ENCODE measurements at regions not wholly inside any gene's neighbourhood (a gene's known extent, or its start where the extent isn't known, plus 50 kb on each side); places are given as distances from the start of the nearest gene placed in this dataset.

DNA sequence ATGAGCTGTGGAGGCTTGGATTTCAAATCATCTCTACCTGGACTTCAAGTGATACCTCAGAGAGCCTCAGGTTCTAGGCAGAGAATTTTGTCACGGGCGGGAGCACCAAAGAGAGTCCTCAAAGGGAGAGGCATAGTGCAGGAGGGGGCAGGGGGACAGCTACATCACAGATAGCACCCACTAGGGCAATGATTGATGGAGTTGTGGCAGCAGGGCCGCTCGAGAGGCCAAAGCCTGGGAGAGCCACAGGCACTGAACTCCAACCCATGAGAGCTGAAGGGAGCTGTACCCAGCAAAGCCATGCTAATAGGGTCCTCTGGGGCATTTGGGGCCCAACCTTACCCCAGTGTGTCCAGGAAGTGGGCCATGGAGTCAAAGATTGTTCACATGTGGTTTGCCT lies 232.0 kb upstream of the PCDH15 start:
- no peak for DNase-seq (ENCODE audit: low read depth)

DNA sequence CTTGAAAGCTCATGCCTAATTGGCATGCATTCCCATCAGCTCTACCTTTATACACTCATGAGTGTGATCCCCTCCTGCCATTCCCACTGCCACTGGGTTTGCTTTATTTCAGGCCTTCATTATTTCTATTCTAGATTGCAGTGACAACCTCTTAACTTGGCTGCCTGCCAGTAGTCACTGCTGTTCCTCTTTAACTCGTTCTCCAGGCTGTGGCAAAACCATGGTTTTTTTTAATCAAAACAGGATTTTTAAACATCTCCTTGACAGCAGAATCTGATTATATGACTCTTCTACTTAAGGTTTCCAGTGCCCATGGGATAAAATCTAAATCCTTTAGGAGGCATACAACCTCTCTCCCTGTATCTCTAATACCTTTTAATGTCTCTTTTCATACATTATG lies 223.7 kb upstream of the PCDH15 start:
- no peak for DNase-seq (ENCODE audit: low read depth)

DNA sequence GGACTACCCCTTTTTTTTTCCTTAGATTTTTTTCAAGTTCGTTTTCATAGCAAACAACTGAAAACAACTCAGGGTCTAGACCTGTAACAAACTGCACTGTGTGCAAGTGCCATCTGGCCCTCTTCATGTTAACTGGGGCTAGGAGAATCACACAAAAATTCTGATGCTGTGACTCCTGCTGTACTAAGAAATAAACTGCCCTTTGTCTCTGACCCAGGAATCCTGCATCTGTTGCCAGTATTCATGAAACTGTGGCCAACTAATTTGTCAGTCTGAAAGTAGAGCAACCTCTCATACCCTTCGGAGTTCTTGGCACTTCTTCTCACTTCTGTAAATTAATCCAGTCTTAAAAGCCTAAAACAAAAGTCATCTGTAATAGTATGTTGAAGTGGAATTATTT lies 218.4 kb upstream of the PCDH15 start:
- no peak for DNase-seq (ENCODE audit: low read depth)

DNA sequence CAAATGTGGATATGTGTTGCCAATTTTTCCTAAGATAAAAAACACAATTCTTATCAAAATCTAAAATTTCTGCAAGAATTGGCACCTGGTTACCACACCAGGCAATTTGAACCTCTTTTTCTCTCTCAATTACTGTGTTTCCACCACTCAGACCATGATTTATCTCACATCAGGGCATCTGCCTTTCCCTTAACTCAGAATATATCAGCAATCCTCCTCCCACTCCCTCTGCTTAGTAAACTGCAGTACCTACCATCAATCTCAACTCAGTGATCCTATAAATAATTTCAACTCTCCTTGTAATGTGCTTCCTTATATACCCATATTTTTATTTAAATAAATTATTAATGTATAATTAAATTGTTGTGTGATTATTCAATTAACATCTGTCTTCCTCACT lies 212.3 kb upstream of the PCDH15 start:
- no peak for DNase-seq (ENCODE audit: low read depth)

- DNase-seq (ENCODE audit: low read depth): no peak
Measured at GRCh38 chr10:55002420-55002819, 201.4 kb upstream of the PCDH15 start.

DNA sequence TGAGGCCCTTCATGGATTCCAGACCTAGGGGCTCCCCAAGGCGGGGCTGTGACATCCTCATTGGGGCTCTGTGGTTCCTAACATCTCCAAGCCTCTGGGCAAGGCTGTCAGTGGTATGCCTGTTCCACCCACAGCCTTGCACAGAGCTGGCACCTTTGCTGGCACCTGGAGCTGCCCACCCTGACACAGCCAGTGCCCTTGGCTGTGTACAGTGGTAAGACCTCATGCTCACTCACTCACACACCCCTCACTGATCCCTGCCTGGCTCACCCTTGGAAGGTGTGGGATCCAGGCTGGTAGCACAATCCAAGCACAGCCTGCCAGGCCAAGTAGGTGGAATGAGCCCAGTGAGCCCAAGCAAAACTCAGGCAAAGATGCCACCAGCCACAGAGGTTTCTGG lies 200.4 kb upstream of the PCDH15 start:
- no peak for DNase-seq (ENCODE audit: low read depth)

GRCh38 chr10:54993148-54993547 lies 192.1 kb upstream of the PCDH15 start:
- DNase-seq (ENCODE audit: low read depth): no peak

GRCh38 chr10:54985732-54986131 lies 184.7 kb upstream of the PCDH15 start:
- DNase-seq (ENCODE audit: low read depth): no peak

- DNase-seq (ENCODE audit: low read depth): no peak
Measured at GRCh38 chr10:54983255-54983654, 182.2 kb upstream of the PCDH15 start.

DNA sequence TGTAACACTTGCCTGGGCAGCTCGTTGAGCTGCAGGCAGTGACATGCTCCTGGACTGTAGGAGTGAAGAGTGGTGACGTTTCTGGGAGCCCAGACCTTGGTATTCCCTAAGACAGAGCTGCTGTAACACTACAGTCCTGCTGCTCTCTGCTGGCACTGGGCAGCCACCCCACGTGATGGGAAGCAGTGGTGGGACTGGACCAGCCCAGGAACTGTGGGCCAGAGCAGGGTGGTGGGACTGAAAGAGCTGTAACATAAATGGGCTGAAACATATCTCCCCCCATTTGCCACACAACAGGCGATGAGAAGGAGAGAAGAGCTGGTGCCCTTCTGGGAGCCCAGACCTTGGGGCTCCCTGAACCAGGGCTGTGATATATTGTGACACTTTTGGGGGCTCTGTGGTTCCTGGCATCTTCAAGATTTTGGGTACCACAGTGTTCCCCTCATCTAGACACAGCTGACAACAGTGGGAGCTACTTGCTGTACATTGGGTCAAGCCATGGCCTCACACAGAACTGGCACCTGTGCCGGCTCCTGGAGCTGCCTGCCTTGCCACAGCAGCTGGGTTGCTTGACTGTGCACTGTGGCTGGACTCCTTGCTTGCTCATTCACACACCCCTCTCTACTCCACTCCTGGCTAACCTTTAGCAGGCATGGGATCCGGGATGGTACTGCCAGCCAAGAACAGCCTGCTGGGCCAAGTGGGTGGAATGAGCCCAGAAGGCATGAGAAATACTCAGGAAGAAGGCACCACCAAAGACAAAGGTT lies 161.3 kb upstream of the PCDH15 start:
- no peak for DNase-seq (ENCODE audit: low read depth)

DNA sequence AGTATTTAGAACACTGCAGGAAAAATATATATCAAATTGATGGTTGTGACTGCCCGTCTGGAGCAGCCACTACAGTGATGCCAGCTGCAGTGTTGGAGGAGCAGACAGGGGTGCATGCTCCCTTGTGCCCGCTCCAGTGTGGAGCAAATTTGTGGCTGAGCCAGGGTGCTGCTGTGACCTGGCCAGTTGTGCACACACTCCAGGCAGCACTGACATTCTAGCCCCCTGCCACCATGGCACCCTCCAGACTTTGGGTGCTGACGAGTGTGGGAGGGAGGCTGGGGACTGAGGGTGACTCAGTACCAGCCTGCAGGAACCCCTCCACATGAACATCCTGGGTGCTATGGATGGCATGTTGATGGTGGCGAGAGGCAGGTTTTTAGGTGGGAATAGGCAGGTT lies 160.0 kb upstream of the PCDH15 start:
- no peak for DNase-seq (ENCODE audit: low read depth)

DNA sequence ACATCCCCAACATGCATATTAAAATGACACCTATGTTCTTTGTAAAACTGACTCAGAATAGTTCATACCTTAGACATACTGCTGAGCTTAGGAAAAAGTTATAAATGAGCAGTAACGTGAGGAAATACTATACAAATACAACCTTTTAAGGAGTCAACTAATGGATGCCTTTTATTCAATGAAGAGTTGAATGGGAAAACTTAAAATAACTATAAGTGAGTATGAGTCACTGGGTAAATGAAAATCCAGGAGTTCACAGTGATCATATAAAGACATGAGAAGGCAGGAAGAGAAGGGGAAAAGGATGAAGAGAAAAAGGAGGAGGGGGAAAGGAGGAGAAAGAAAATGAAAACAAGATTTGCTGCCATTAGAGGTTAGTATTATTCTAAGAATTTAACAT lies 157.8 kb upstream of the PCDH15 start:
- no peak for DNase-seq (ENCODE audit: low read depth)

- DNase-seq (ENCODE audit: low read depth): no peak
Measured at GRCh38 chr10:54947605-54948004, 146.6 kb upstream of the PCDH15 start.

GRCh38 chr10:54940418-54940817 lies 139.4 kb upstream of the PCDH15 start:
- DNase-seq (ENCODE audit: low read depth): no peak

DNA sequence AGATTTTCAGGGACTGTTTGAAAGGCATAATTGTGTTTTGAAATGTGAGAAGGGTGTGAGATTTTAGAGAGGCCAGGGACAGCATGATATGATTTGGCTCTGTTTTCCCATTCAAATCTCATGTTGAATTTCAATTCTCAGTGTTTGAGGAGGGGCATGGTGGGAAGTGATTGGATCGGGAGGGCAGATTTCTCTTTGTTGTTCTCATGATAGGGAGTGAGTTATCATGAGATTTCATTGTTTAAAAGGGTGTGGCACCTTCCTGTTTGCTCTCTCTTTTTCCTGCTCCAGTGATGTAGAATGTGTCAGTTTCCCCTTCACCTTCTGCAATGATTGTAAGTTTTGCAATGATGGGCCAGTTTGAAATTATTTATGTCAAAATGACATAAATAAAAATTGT lies 113.0 kb upstream of the PCDH15 start:
- DNase-seq (ENCODE audit: low read depth): no peak

GRCh38 chr10:54909165-54909564 lies 108.1 kb upstream of the PCDH15 start:
- DNase-seq (ENCODE audit: low read depth): no peak

- DNase-seq (ENCODE audit: low read depth): no peak
Measured at GRCh38 chr10:54908019-54908418, 107.0 kb upstream of the PCDH15 start.

- DNase-seq (ENCODE audit: low read depth): no peak
Measured at GRCh38 chr10:54906940-54907339, 105.9 kb upstream of the PCDH15 start.

- DNase-seq (ENCODE audit: low read depth): no peak
Measured at GRCh38 chr10:54905578-54906192, 104.7 kb upstream of the PCDH15 start.

GRCh38 chr10:54904833-54905232 lies 103.8 kb upstream of the PCDH15 start:
- no peak for DNase-seq (ENCODE audit: low read depth)

GRCh38 chr10:54903745-54904144 lies 102.7 kb upstream of the PCDH15 start:
- DNase-seq (ENCODE audit: low read depth): no peak

GRCh38 chr10:54900584-54900983 lies 99.6 kb upstream of the PCDH15 start:
- DNase-seq (ENCODE audit: low read depth): no peak

- no peak for DNase-seq (ENCODE audit: low read depth)
Measured at GRCh38 chr10:54880996-54881395, 80.0 kb upstream of the PCDH15 start.

Measured in myocyte (in vitro differentiated cells).